ENCODE measurements at regions not wholly inside any gene's neighbourhood (a gene's known extent, or its start where the extent isn't known, plus 50 kb on each side); places are given as distances from the start of the nearest gene placed in this dataset.

DNA sequence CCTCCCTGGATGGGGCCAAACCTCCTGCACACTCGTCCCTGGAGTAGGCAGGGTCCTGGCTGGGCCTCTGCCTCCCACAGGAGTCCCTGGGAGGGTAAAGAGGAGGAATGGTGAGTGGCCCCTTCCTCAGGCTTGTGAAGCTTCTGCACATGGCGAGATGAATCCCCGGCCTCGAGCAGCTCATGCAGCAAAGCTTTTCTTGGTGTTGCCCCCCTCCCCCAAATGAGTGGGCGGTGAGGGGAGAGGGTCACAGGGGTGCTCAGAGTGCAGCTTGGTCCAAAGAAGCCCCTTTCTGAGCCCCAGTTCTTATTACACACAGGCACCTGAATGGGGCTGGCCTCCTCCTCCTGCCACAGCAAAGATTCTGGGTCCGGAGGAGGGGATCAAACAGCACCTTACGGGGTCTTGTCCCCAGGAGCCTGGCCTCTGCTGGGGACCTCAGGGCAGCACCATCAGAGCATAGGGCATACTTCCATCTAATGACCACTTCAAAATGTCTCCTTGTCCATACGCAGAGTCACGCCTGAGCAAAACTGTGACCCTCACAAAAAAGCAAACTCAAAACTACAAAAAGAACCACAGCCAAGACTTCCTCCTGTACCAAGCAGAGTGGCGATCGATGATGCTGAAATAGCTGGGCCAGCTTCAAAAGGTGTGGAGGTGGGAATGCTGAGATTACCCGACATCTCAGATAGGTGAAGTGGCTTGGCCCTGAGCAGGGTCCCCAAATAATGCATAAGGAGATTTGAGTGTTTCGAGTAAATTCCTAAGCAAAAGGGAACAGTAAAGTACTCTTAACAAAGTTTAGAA, 148.4 kb upstream of the TWIST2 start:
- H3K4me1 Mint-ChIP-seq, result no peaks in the 10 kb centered on the region
- H3K9me3 Mint-ChIP-seq, result no peaks in the 10 kb centered on the region
- TF ChIP-seq, protein P1, sequence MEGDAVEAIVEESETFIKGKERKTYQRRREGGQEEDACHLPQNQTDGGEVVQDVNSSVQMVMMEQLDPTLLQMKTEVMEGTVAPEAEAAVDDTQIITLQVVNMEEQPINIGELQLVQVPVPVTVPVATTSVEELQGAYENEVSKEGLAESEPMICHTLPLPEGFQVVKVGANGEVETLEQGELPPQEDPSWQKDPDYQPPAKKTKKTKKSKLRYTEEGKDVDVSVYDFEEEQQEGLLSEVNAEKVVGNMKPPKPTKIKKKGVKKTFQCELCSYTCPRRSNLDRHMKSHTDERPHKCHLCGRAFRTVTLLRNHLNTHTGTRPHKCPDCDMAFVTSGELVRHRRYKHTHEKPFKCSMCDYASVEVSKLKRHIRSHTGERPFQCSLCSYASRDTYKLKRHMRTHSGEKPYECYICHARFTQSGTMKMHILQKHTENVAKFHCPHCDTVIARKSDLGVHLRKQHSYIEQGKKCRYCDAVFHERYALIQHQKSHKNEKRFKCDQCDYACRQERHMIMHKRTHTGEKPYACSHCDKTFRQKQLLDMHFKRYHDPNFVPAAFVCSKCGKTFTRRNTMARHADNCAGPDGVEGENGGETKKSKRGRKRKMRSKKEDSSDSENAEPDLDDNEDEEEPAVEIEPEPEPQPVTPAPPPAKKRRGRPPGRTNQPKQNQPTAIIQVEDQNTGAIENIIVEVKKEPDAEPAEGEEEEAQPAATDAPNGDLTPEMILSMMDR (IDR thresholded peaks at IDR 0.05), result no peak
- no peaks in the 10 kb centered on the region for H3K36me3 Mint-ChIP-seq (ENCODE audit: low read depth)
- no peak overlapping the region for H3K4me3 Mint-ChIP-seq
- ATAC-seq (ENCODE audit: low read depth) (no peak), DNase-seq (no peak)
- H3K27ac Mint-ChIP-seq, result no peak overlapping the region
- ChIA-PET CTCF (no interaction called here), POLR2A (no interaction called here)
- intact Hi-C loops (cut with micrococcal nuclease), result no loop called here
- no peaks in the 10 kb centered on the region for H3K27me3 Mint-ChIP-seq

DNA sequence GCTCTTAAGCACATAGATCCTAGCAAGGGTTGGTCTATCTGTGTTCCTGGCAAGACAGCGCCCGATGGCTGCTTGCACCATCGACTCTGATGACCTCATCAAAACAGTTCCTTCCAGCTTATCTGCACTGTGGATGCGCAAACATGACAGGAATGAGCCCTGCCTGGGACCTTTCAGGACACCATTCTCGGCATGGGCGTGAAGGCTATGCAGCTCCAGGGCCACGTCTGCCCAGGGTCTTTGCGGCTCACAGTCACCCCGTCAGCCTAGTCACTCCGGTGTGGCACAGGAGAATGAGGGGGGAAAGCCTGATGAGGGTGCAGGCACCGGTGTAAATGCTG, 147.8 kb upstream of the TWIST2 start:
- Mint-ChIP-seq H3K9me3 (no peaks in the 10 kb centered on the region), H3K27ac (no peak overlapping the region), H3K4me1 (no peaks in the 10 kb centered on the region), H3K4me3 (no peak overlapping the region), H3K27me3 (no peaks in the 10 kb centered on the region), H3K36me3 (ENCODE audit: low read depth) (no peaks in the 10 kb centered on the region)
- TF ChIP-seq, protein P1 (IDR thresholded peaks at IDR 0.05), result no peak
- ATAC-seq (ENCODE audit: low read depth), result no peak
- POLR2A ChIA-PET, result no interaction called here
- intact Hi-C loops (cut with micrococcal nuclease), result no loop called here
- CTCF ChIA-PET, result no interaction called here
- DNase-seq, result no peak

GRCh38 chr2:238700506-238701340, 147.2 kb upstream of the TWIST2 start:
- DNase-seq (no peak), ATAC-seq (ENCODE audit: low read depth) (no peak)
- ChIA-PET POLR2A (no interaction called here), CTCF (no interaction called here)
- TF ChIP-seq, protein P1 (IDR thresholded peaks at IDR 0.05), result no peak
- H3K27ac Mint-ChIP-seq, result no peak overlapping the region
- H3K9me3 Mint-ChIP-seq, result no peaks in the 10 kb centered on the region
- no peaks in the 10 kb centered on the region for H3K36me3 Mint-ChIP-seq (ENCODE audit: low read depth)
- no peaks in the 10 kb centered on the region for H3K27me3 Mint-ChIP-seq
- intact Hi-C loops (cut with micrococcal nuclease), result no loop called here
- H3K4me1 Mint-ChIP-seq, result no peaks in the 10 kb centered on the region
- no peak overlapping the region for H3K4me3 Mint-ChIP-seq

GRCh38 chr2:238701341-238702206, 146.3 kb upstream of the TWIST2 start:
- DNase-seq, result no peak
- intact Hi-C loops (cut with micrococcal nuclease), result no loop called here
- H3K36me3 Mint-ChIP-seq (ENCODE audit: low read depth), result no peaks in the 10 kb centered on the region
- H3K9me3 Mint-ChIP-seq, result no peaks in the 10 kb centered on the region
- no peaks in the 10 kb centered on the region for H3K27me3 Mint-ChIP-seq
- no peaks in the 10 kb centered on the region for H3K4me1 Mint-ChIP-seq
- TF ChIP-seq, protein P1 (IDR thresholded peaks at IDR 0.05), result no peak
- ChIA-PET CTCF (no interaction called here), POLR2A (no interaction called here)
- ATAC-seq (ENCODE audit: low read depth), result no peak
- no peak overlapping the region for H3K4me3 Mint-ChIP-seq
- H3K27ac Mint-ChIP-seq, result no peak overlapping the region
